ENCODE measurements at regions not wholly inside any gene's neighbourhood (a gene's known extent, or its start where the extent isn't known, plus 50 kb on each side); places are given as distances from the start of the nearest gene placed in this dataset.

DNA sequence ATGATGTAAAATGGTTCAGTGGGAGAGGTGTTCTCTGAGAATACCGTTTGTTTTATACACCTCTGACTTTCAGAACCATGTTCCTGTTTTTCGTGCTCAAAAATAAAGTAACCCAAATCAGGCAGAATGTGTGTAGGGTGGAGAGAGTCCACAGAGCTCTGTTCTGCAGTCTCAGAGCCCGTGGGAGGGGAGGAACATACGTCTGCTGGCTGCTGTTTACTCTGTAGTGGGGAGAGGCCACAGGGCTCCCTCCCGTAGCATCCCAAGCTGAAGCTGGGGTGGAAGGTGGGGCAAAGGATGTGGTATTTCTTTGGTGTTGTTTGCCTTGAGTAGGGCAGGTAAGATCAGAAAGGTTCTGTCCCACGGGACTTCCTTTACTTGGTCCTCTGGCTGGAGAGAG lies 348.5 kb downstream of the DNAH5 start:
- ATAC-seq, result no peak
- TF ChIP-seq ARNTL (CRISPR knock-in tag; IDR thresholded peaks at IDR 0.05; ENCODE audit: borderline replicate concordance, low read depth) (no peak), ESRRG (CRISPR knock-in tag; IDR thresholded peaks at IDR 0.05) (no peak), ZFP3 (CRISPR knock-in tag; IDR thresholded peaks at IDR 0.05) (no peak), GLIS3 (CRISPR knock-in tag; IDR thresholded peaks at IDR 0.05) (no peak), ISL1 (CRISPR knock-in tag; IDR thresholded peaks at IDR 0.05) (no peak), RARB (CRISPR knock-in tag; IDR thresholded peaks at IDR 0.05) (no peak), OSR1 (CRISPR knock-in tag; IDR thresholded peaks at IDR 0.05) (no peak), ZNF565 (CRISPR knock-in tag; conservative IDR thresholded peaks at IDR 0.05; ENCODE audit: low read depth) (no peak), SNAI2 (CRISPR knock-in tag; IDR thresholded peaks at IDR 0.05) (no peak), BACH2 (CRISPR knock-in tag; IDR thresholded peaks at IDR 0.05; ENCODE audit: borderline replicate concordance) (no peak), PPARA (CRISPR knock-in tag; IDR thresholded peaks at IDR 0.05; ENCODE audit: borderline replicate concordance) (no peak)
- TF ChIP-seq, protein P1, sequence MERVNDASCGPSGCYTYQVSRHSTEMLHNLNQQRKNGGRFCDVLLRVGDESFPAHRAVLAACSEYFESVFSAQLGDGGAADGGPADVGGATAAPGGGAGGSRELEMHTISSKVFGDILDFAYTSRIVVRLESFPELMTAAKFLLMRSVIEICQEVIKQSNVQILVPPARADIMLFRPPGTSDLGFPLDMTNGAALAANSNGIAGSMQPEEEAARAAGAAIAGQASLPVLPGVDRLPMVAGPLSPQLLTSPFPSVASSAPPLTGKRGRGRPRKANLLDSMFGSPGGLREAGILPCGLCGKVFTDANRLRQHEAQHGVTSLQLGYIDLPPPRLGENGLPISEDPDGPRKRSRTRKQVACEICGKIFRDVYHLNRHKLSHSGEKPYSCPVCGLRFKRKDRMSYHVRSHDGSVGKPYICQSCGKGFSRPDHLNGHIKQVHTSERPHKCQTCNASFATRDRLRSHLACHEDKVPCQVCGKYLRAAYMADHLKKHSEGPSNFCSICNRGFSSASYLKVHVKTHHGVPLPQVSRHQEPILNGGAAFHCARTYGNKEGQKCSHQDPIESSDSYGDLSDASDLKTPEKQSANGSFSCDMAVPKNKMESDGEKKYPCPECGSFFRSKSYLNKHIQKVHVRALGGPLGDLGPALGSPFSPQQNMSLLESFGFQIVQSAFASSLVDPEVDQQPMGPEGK (CRISPR knock-in tag; IDR thresholded peaks at IDR 0.05; ENCODE audit: borderline replicate concordance), result no peak
- TF ChIP-seq, protein P2, sequence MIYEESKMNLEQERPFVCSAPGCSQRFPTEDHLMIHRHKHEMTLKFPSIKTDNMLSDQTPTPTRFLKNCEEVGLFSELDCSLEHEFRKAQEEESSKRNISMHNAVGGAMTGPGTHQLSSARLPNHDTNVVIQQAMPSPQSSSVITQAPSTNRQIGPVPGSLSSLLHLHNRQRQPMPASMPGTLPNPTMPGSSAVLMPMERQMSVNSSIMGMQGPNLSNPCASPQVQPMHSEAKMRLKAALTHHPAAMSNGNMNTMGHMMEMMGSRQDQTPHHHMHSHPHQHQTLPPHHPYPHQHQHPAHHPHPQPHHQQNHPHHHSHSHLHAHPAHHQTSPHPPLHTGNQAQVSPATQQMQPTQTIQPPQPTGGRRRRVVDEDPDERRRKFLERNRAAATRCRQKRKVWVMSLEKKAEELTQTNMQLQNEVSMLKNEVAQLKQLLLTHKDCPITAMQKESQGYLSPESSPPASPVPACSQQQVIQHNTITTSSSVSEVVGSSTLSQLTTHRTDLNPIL (CRISPR knock-in tag; IDR thresholded peaks at IDR 0.05; ENCODE audit: low read depth), result no peak
- TF ChIP-seq, protein P3, sequence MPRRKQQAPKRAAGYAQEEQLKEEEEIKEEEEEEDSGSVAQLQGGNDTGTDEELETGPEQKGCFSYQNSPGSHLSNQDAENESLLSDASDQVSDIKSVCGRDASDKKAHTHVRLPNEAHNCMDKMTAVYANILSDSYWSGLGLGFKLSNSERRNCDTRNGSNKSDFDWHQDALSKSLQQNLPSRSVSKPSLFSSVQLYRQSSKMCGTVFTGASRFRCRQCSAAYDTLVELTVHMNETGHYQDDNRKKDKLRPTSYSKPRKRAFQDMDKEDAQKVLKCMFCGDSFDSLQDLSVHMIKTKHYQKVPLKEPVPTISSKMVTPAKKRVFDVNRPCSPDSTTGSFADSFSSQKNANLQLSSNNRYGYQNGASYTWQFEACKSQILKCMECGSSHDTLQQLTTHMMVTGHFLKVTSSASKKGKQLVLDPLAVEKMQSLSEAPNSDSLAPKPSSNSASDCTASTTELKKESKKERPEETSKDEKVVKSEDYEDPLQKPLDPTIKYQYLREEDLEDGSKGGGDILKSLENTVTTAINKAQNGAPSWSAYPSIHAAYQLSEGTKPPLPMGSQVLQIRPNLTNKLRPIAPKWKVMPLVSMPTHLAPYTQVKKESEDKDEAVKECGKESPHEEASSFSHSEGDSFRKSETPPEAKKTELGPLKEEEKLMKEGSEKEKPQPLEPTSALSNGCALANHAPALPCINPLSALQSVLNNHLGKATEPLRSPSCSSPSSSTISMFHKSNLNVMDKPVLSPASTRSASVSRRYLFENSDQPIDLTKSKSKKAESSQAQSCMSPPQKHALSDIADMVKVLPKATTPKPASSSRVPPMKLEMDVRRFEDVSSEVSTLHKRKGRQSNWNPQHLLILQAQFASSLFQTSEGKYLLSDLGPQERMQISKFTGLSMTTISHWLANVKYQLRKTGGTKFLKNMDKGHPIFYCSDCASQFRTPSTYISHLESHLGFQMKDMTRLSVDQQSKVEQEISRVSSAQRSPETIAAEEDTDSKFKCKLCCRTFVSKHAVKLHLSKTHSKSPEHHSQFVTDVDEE (CRISPR knock-in tag; IDR thresholded peaks at IDR 0.05), result no peak
- TF ChIP-seq, protein P4, sequence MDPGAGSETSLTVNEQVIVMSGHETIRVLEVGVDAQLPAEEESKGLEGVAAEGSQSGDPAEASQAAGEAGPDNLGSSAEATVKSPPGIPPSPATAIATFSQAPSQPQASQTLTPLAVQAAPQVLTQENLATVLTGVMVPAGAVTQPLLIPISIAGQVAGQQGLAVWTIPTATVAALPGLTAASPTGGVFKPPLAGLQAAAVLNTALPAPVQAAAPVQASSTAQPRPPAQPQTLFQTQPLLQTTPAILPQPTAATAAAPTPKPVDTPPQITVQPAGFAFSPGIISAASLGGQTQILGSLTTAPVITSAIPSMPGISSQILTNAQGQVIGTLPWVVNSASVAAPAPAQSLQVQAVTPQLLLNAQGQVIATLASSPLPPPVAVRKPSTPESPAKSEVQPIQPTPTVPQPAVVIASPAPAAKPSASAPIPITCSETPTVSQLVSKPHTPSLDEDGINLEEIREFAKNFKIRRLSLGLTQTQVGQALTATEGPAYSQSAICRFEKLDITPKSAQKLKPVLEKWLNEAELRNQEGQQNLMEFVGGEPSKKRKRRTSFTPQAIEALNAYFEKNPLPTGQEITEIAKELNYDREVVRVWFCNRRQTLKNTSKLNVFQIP (CRISPR knock-in tag; IDR thresholded peaks at IDR 0.05; ENCODE audit: borderline replicate concordance, low read depth), result no peak

DNA sequence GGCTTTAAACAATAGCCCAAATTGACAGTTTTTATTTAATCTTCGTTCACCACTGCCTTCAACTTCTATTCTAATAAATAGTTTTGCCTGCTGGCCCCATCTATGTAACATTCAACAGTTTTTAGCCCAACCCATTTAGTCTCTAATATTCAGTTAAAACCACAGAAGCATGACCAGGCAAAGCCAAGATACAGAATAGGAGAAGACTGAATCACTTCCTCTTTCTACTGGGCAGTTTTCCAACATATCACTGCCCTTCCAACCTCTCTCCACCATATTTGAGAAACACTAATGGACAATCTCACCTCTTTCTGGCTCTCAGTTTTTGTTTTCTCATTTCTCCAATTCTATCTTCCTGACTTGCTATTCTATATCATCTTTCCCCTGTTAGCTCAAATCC lies 352.9 kb downstream of the DNAH5 start:
- TF ChIP-seq ZC3H10 (CRISPR knock-in tag; IDR thresholded peaks at IDR 0.05) (0 out of 2 replicates have a peak, but pooled peaks have one; percentile 6), TOX (CRISPR knock-in tag; IDR thresholded peaks at IDR 0.05; ENCODE audit: borderline replicate concordance) (no peak)
- peak; percentile 86 for ATAC-seq

DNA sequence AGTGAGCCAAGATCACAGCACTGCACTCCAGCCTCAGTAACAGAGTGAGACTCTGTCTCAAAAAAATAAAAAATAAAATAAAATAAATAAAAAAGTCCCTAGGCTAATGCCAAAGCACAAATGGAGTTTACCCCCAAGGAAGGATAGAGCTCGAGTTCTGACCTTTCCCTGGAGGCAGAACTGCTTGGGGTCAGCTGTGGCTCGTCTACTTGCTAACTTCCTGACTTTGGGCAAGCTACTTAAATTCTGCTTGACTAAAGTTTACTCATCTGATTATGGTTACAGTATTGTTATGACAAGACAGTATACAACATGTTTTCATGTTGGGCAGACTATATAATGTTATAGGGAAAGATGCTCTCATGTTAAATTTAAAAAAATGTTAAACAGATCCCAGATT lies 359.2 kb downstream of the DNAH5 start:
- ATAC-seq, result no peak
- no peak for TF ChIP-seq CSDC2 (CRISPR knock-in tag; IDR thresholded peaks at IDR 0.05)
- no peak for TF ChIP-seq TOX (CRISPR knock-in tag; IDR thresholded peaks at IDR 0.05; ENCODE audit: borderline replicate concordance)
- TF ChIP-seq, protein P2 (CRISPR knock-in tag; IDR thresholded peaks at IDR 0.05; ENCODE audit: low read depth), result no peak
- no peak for TF ChIP-seq BACH2 (CRISPR knock-in tag; IDR thresholded peaks at IDR 0.05; ENCODE audit: borderline replicate concordance)
- no peak for TF ChIP-seq ZNF565 (CRISPR knock-in tag; conservative IDR thresholded peaks at IDR 0.05; ENCODE audit: low read depth)
- TF ChIP-seq GLIS3 (CRISPR knock-in tag; IDR thresholded peaks at IDR 0.05), result no peak
- no peak for TF ChIP-seq ARNTL (CRISPR knock-in tag; IDR thresholded peaks at IDR 0.05; ENCODE audit: borderline replicate concordance, low read depth)
- no peak for TF ChIP-seq ZC3H10 (CRISPR knock-in tag; IDR thresholded peaks at IDR 0.05)
- TF ChIP-seq, protein P3 (CRISPR knock-in tag; IDR thresholded peaks at IDR 0.05), result no peak
- TF ChIP-seq, protein P1 (CRISPR knock-in tag; IDR thresholded peaks at IDR 0.05; ENCODE audit: borderline replicate concordance), result no peak
- TF ChIP-seq ZFP3 (CRISPR knock-in tag; IDR thresholded peaks at IDR 0.05), result no peak
- no peak for TF ChIP-seq PPARA (CRISPR knock-in tag; IDR thresholded peaks at IDR 0.05; ENCODE audit: borderline replicate concordance)
- no peak for TF ChIP-seq SNAI2 (CRISPR knock-in tag; IDR thresholded peaks at IDR 0.05)
- TF ChIP-seq ZNF8 (CRISPR knock-in tag; IDR thresholded peaks at IDR 0.05), result no peak
- no peak for TF ChIP-seq TCF4 (CRISPR knock-in tag; IDR thresholded peaks at IDR 0.05; ENCODE audit: borderline replicate concordance)
- TF ChIP-seq RARB (CRISPR knock-in tag; IDR thresholded peaks at IDR 0.05), result no peak
- no peak for TF ChIP-seq ZNF70 (CRISPR knock-in tag; IDR thresholded peaks at IDR 0.05)

All from SK-N-SH treated with all-trans-retinoic acid at 6 μM for 48 hours (cell line).